ENCODE measurements at regions not wholly inside any gene's neighbourhood (a gene's known extent, or its start where the extent isn't known, plus 50 kb on each side); places are given as distances from the start of the nearest gene placed in this dataset.

GRCh38 chr5:62017092-62017491 is 288.9 kb upstream of the KIF2A start:
- DNase-seq (ENCODE audit: low read depth in 2 of 2), result no peak

- no peak for DNase-seq (ENCODE audit: low read depth in 2 of 2)
Measured at GRCh38 chr5:62029303-62029702, 276.7 kb upstream of the KIF2A start.

GRCh38 chr5:62030326-62030725 is 275.7 kb upstream of the KIF2A start:
- no peak for DNase-seq (ENCODE audit: low read depth in 2 of 2)

GRCh38 chr5:62038024-62038423 is 268.0 kb upstream of the KIF2A start:
- no peak for DNase-seq (ENCODE audit: low read depth in 2 of 2)

GRCh38 chr5:62041156-62041756 is 264.8 kb upstream of the KIF2A start:
- DNase-seq (ENCODE audit: low read depth in 2 of 2), result no peak

- DNase-seq (ENCODE audit: low read depth in 2 of 2), result no peak
Measured at GRCh38 chr5:62042007-62042406, 264.0 kb upstream of the KIF2A start.

- DNase-seq (ENCODE audit: low read depth in 2 of 2), result no peak
Measured at GRCh38 chr5:62043289-62044280, 262.4 kb upstream of the KIF2A start.

GRCh38 chr5:62044989-62045388 is 261.0 kb upstream of the KIF2A start:
- DNase-seq (ENCODE audit: low read depth in 2 of 2), result no peak

GRCh38 chr5:62046191-62046590 is 259.8 kb upstream of the KIF2A start:
- DNase-seq (ENCODE audit: low read depth in 2 of 2), result no peak

- DNase-seq (ENCODE audit: low read depth in 2 of 2), result no peak
Measured at GRCh38 chr5:62051747-62052146, 254.3 kb upstream of the KIF2A start.

- no peak for DNase-seq (ENCODE audit: low read depth in 2 of 2)
Measured at GRCh38 chr5:62059960-62060359, 246.0 kb upstream of the KIF2A start.

- no peak for DNase-seq (ENCODE audit: low read depth in 2 of 2)
Measured at GRCh38 chr5:62065050-62065449, 241.0 kb upstream of the KIF2A start.

- DNase-seq (ENCODE audit: low read depth in 2 of 2), result no peak
Measured at GRCh38 chr5:62066761-62067277, 239.2 kb upstream of the KIF2A start.

- DNase-seq (ENCODE audit: low read depth in 2 of 2), result no peak
Measured at GRCh38 chr5:62068554-62068953, 237.5 kb upstream of the KIF2A start.

GRCh38 chr5:62077387-62077786 is 228.6 kb upstream of the KIF2A start:
- no peak for DNase-seq (ENCODE audit: low read depth in 2 of 2)

- DNase-seq (ENCODE audit: low read depth in 2 of 2), result no peak
Measured at GRCh38 chr5:62077823-62078550, 228.0 kb upstream of the KIF2A start.

- DNase-seq (ENCODE audit: low read depth in 2 of 2), result no peak
Measured at GRCh38 chr5:62082370-62082801, 223.6 kb upstream of the KIF2A start.

GRCh38 chr5:62083247-62083646 is 222.8 kb upstream of the KIF2A start:
- no peak for DNase-seq (ENCODE audit: low read depth in 2 of 2)

- DNase-seq (ENCODE audit: low read depth in 2 of 2), result no peak
Measured at GRCh38 chr5:62083661-62084060, 222.3 kb upstream of the KIF2A start.

- no peak for DNase-seq (ENCODE audit: low read depth in 2 of 2)
Measured at GRCh38 chr5:62084391-62084790, 221.6 kb upstream of the KIF2A start.

GRCh38 chr5:62090953-62091352 is 215.1 kb upstream of the KIF2A start:
- DNase-seq (ENCODE audit: low read depth in 2 of 2), result no peak

GRCh38 chr5:62093411-62093810 is 212.6 kb upstream of the KIF2A start:
- no peak for DNase-seq (ENCODE audit: low read depth in 2 of 2)

All from stimulated activated CD8-positive, alpha-beta memory T cell treated with anti-CD3 and anti-CD28 coated beads, Interleukin-15, amount 100 ng/mL, for 48 hours (primary cell).